ENCODE measurements at regions not wholly inside any gene's neighbourhood (a gene's known extent, or its start where the extent isn't known, plus 50 kb on each side); places are given as distances from the start of the nearest gene placed in this dataset.

- Histone ChIP-seq H3K27me3 (ENCODE audit: control insufficient read depth, insufficient read depth, low read length) (no peaks in the 10 kb centered on the region), H3K36me3 (ENCODE audit: control insufficient read depth in 2 of 3, insufficient read depth in 3 of 3, low read length in 3 of 3) (no peaks in the 10 kb centered on the region), H3K27ac (ENCODE audit: low read depth in 2 of 2, low read length in 2 of 2) (no peak overlapping the region), H3K9me3 (ENCODE audit: control insufficient read depth in 2 of 3, insufficient read depth in 1 of 3, low read length in 3 of 3) (no peaks in the 10 kb centered on the region), H3K4me1 (ENCODE audit: control insufficient read depth in 2 of 3, insufficient read depth in 2 of 3, low read depth in 1 of 3, low read length in 3 of 3) (peaks cover 0 to 2% (median 0%) of the 10 kb centered on the region in 3 donors), H3K9ac (ENCODE audit: low read length in 3 of 3) (no peak overlapping the region), H3K4me3 (ENCODE audit: low read length in 3 of 3) (no peak overlapping the region)
- intact Hi-C loops (cut with DNase I) = no loop called here
- no peak for TF ChIP-seq CTCF (IDR thresholded peaks at IDR 0.05; ENCODE audit: borderline replicate concordance, extremely low read depth, insufficient read depth)
- DNase-seq = no peak
- no peak for FAIRE-seq
These were observed 381.4 kb upstream of the TGFBR2 start for GRCh38 chr3:30225021-30225420.

GRCh38 chr3:30226601-30227151 is 379.7 kb upstream of the TGFBR2 start:
- TF ChIP-seq CTCF (IDR thresholded peaks at IDR 0.05; ENCODE audit: borderline replicate concordance, extremely low read depth, insufficient read depth) = no peak
- Histone ChIP-seq H3K36me3 (ENCODE audit: control insufficient read depth in 2 of 3, insufficient read depth in 3 of 3, low read length in 3 of 3) (no peaks in the 10 kb centered on the region), H3K27ac (ENCODE audit: low read depth in 2 of 2, low read length in 2 of 2) (no peak overlapping the region), H3K9ac (ENCODE audit: low read length in 3 of 3) (no peak overlapping the region), H3K9me3 (ENCODE audit: control insufficient read depth in 2 of 3, insufficient read depth in 1 of 3, low read length in 3 of 3) (no peaks in the 10 kb centered on the region), H3K27me3 (ENCODE audit: control insufficient read depth, insufficient read depth, low read length) (no peaks in the 10 kb centered on the region), H3K4me1 (ENCODE audit: control insufficient read depth in 2 of 3, insufficient read depth in 2 of 3, low read depth in 1 of 3, low read length in 3 of 3) (peaks cover 0 to 4% (median 0%) of the 10 kb centered on the region in 3 donors), H3K4me3 (ENCODE audit: low read length in 3 of 3) (no peak overlapping the region)
- intact Hi-C loops (cut with DNase I) = no loop called here
- FAIRE-seq = no peak
- no peak for DNase-seq

- Histone ChIP-seq H3K36me3 (ENCODE audit: control insufficient read depth in 2 of 3, insufficient read depth in 3 of 3, low read length in 3 of 3) (no peaks in the 10 kb centered on the region), H3K4me1 (ENCODE audit: control insufficient read depth in 2 of 3, insufficient read depth in 2 of 3, low read depth in 1 of 3, low read length in 3 of 3) (peaks cover 0 to 4% (median 0%) of the 10 kb centered on the region in 3 donors), H3K27me3 (ENCODE audit: control insufficient read depth, insufficient read depth, low read length) (no peaks in the 10 kb centered on the region), H3K4me3 (ENCODE audit: low read length in 3 of 3) (no peak overlapping the region), H3K9ac (ENCODE audit: low read length in 3 of 3) (no peak overlapping the region), H3K27ac (ENCODE audit: low read depth in 2 of 2, low read length in 2 of 2) (peak overlapping the region in 1 of 2 donors; percentile 57), H3K9me3 (ENCODE audit: control insufficient read depth in 2 of 3, insufficient read depth in 1 of 3, low read length in 3 of 3) (no peaks in the 10 kb centered on the region)
- peak in 2 of 5 donors; percentile 14 to 16 for DNase-seq
- TF ChIP-seq CTCF (IDR thresholded peaks at IDR 0.05; ENCODE audit: borderline replicate concordance, extremely low read depth, insufficient read depth) = no peak
- intact Hi-C loops (cut with DNase I) = no loop called here
- FAIRE-seq = peak; percentile 71
These were observed 378.7 kb upstream of the TGFBR2 start for GRCh38 chr3:30227571-30228301.
